ENCODE measurements at regions not wholly inside any gene's neighbourhood (a gene's known extent, or its start where the extent isn't known, plus 50 kb on each side); places are given as distances from the start of the nearest gene placed in this dataset.

GRCh38 chr1:104807590-104807989 is 1057.9 kb downstream of the AMY1C start:
- no TSS peak for BruUV-seq (replicated peaks)
- no peak for TF ChIP-seq CCDC6 (CRISPR knock-in tag; IDR thresholded peaks at IDR 0.05)
- no peak for TF ChIP-seq REL (CRISPR knock-in tag; conservative IDR thresholded peaks at IDR 0.05)
- TF ChIP-seq RNF219 (CRISPR knock-in tag; IDR thresholded peaks at IDR 0.05) = no peak
- no peak for TF ChIP-seq HNRNPUL1 (IDR thresholded peaks at IDR 0.05; ENCODE audit: low read depth, low read length)
- TF ChIP-seq POLR2AphosphoS2 (IDR thresholded peaks at IDR 0.05; ENCODE audit: low read depth, low read length) = no peak
- TF ChIP-seq, protein P1, sequence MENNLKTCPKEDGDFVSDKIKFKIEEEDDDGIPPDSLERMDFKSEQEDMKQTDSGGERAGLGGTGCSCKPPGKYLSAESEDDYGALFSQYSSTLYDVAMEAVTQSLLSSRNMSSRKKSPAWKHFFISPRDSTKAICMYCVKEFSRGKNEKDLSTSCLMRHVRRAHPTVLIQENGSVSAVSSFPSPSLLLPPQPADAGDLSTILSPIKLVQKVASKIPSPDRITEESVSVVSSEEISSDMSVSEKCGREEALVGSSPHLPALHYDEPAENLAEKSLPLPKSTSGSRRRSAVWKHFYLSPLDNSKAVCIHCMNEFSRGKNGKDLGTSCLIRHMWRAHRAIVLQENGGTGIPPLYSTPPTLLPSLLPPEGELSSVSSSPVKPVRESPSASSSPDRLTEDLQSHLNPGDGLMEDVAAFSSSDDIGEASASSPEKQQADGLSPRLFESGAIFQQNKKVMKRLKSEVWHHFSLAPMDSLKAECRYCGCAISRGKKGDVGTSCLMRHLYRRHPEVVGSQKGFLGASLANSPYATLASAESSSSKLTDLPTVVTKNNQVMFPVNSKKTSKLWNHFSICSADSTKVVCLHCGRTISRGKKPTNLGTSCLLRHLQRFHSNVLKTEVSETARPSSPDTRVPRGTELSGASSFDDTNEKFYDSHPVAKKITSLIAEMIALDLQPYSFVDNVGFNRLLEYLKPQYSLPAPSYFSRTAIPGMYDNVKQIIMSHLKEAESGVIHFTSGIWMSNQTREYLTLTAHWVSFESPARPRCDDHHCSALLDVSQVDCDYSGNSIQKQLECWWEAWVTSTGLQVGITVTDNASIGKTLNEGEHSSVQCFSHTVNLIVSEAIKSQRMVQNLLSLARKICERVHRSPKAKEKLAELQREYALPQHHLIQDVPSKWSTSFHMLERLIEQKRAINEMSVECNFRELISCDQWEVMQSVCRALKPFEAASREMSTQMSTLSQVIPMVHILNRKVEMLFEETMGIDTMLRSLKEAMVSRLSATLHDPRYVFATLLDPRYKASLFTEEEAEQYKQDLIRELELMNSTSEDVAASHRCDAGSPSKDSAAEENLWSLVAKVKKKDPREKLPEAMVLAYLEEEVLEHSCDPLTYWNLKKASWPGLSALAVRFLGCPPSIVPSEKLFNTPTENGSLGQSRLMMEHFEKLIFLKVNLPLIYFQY (CRISPR knock-in tag; IDR thresholded peaks at IDR 0.05; ENCODE audit: borderline replicate concordance) = no peak
- no peak for TF ChIP-seq AGO1 (IDR thresholded peaks at IDR 0.05; ENCODE audit: low read depth, low read length, poor library complexity, severe bottlenecking)
- TF ChIP-seq TOPORS (CRISPR knock-in tag; IDR thresholded peaks at IDR 0.05) = no peak
- no peak for TF ChIP-seq ZNF501 (CRISPR knock-in tag; IDR thresholded peaks at IDR 0.05)
- ATAC-seq (no peak), FAIRE-seq (no peak), DNase-seq (ENCODE audit: low spot score) (no peak)
- H3K9me3 ChIP-seq (ENCODE audit: low read length) = peaks cover 6% of the 10 kb centered on the region; the same call in 1 of the 2 replicates
- CTCF ChIA-PET (ENCODE audit: low intra/inter-chr PET ratio, low total read pairs) = no interaction called here
- in situ Hi-C loops (cut with HindIII; ENCODE audit: extremely low pct_ligation_motif_present, low pct_unique_long_range_greater_than_20kb) = no loop called here
- no peaks in the 10 kb centered on the region for H3K79me2 ChIP-seq (ENCODE audit: insufficient read depth, low read length)
- H3K36me3 ChIP-seq (replicated peaks in 1 of 2; ENCODE audit: control insufficient read depth in 1 of 2, insufficient read depth in 2 of 2, low read length in 2 of 2) = no peaks in the 10 kb centered on the region
- no peak overlapping the region for H3K4me3 ChIP-seq (replicated peaks in 1 of 3; ENCODE audit: insufficient read depth in 1 of 3, low read depth in 2 of 3, low read length in 3 of 3)
- H4K20me1 ChIP-seq (ENCODE audit: insufficient read depth, low read length) = no peaks in the 10 kb centered on the region
- H3K4me1 ChIP-seq (ENCODE audit: insufficient read depth, low read length) = no peaks in the 10 kb centered on the region
- WGBS (ENCODE audit: low lambda C conversion rate) = 0% methylated on average over 2 of the region's 2 CpGs
- no peak overlapping the region for H3K27ac ChIP-seq (ENCODE audit: extremely low read length, insufficient read depth, low read length)
- H2AFZ ChIP-seq (ENCODE audit: low read length) = no peak overlapping the region
- no peak overlapping the region for H3K9ac ChIP-seq (ENCODE audit: insufficient read depth, low read depth, low read length)
- H3K27me3 ChIP-seq (ENCODE audit: control insufficient read depth in 1 of 2, insufficient read depth in 2 of 2, low read length in 2 of 2) = no peaks in the 10 kb centered on the region
- intact Hi-C loops (cut with micrococcal nuclease; ENCODE audit: unreplicated experiment) = no loop called here
- H3K4me2 ChIP-seq (ENCODE audit: low read depth, low read length) = no peak overlapping the region
- POLR2A ChIA-PET = no interaction called here
